Keratinocyte (primary cell): ENCODE measurements at regions not wholly inside any gene's neighbourhood (a gene's known extent, or its start where the extent isn't known, plus 50 kb on each side); places are given as distances from the start of the nearest gene placed in this dataset.

ENCODE experiments used
- DNase-seq: peaks from one replicate; pipeline ENCODE4 v3.0.0-alpha.2; 2011; ENCODE audit warnings: low read depth, missing footprints, low spot score
- FAIRE-seq: peaks from 2 replicates; lab custom pipeline; 2011; peaks lifted over from hg19 to GRCh38; lab: Jason Lieb, UNC
- H2AFZ ChIP-seq: 2 replicates; pipeline ENCODE4 v1.6.0; 2012; ENCODE audit warnings: low read length, control low read depth, inconsistent platforms; ENCODE audit not compliant: control insufficient read depth
- H3K27ac ChIP-seq: 2 replicates; pipeline ENCODE4 v1.5.1; 2011; ENCODE audit warnings: low read length; ENCODE audit not compliant: control insufficient read depth, insufficient read depth
- H3K27me3 ChIP-seq: 3 replicates; pipeline ENCODE4 v1.6.0; 2011; ENCODE audit warnings: low read length; ENCODE audit not compliant: control insufficient read depth, insufficient read depth; ENCODE audit errors: extremely low read depth
- H3K36me3 ChIP-seq, 2 experiments: 2 replicates in 1 of 2; 3 replicates in 1 of 2; pipeline ENCODE4 v1.5.1; 2011; ENCODE audit warnings: low read length in 2 of 2, mild to moderate bottlenecking in 1 of 2; ENCODE audit not compliant: control insufficient read depth in 2 of 2, insufficient read depth in 2 of 2; ENCODE audit errors: extremely low read depth in 1 of 2
- H3K4me1 ChIP-seq: 3 replicates; pipeline ENCODE4 v1.5.1; 2011; ENCODE audit warnings: low read length; ENCODE audit not compliant: control insufficient read depth, insufficient read depth; ENCODE audit errors: extremely low read depth
- H3K4me2 ChIP-seq: 3 replicates; pipeline ENCODE4 v1.6.0; 2011; ENCODE audit warnings: low read depth, low read length; ENCODE audit not compliant: control insufficient read depth, insufficient read depth; ENCODE audit errors: extremely low read depth
- H3K4me3 ChIP-seq, 3 experiments: fragments of 200-600 bp in 1 of 3; sonication (generic) in 1 of 3; 2 replicates in 2 of 3; 3 replicates in 1 of 3; pipeline ENCODE4 v1.5.1; 2011 to 2016; ENCODE audit warnings: low read length in 3 of 3, mild to moderate bottlenecking in 3 of 3, control low read depth in 2 of 3, inconsistent platforms in 1 of 3, low read depth in 1 of 3, mixed read lengths in 1 of 3, mixed run types in 1 of 3, moderate library complexity in 1 of 3; ENCODE audit not compliant: control insufficient read depth in 2 of 3, insufficient read depth in 2 of 3; ENCODE audit errors: extremely low read depth in 1 of 3
- H3K79me2 ChIP-seq: 2 replicates; pipeline ENCODE4 v1.6.0; 2012; ENCODE audit warnings: low read length; ENCODE audit not compliant: control insufficient read depth, insufficient read depth
- H3K9ac ChIP-seq: 3 replicates; pipeline ENCODE4 v1.6.0; 2011; ENCODE audit warnings: low read length; ENCODE audit not compliant: control insufficient read depth, insufficient read depth; ENCODE audit errors: extremely low read depth
- H3K9me1 ChIP-seq: 3 replicates; pipeline ENCODE4 v1.6.0; 2011; ENCODE audit warnings: low read length; ENCODE audit not compliant: control insufficient read depth, insufficient read depth; ENCODE audit errors: extremely low read depth
- H3K9me3 ChIP-seq: 2 replicates; pipeline ENCODE4 v1.5.1; 2012; ENCODE audit warnings: low read depth, low read length; ENCODE audit not compliant: control insufficient read depth
- H4K20me1 ChIP-seq: 3 replicates; pipeline ENCODE4 v1.6.0; 2011; ENCODE audit warnings: low read length; ENCODE audit not compliant: control insufficient read depth, insufficient read depth; ENCODE audit errors: extremely low read depth
- CTCF ChIP-seq, 3 experiments: IDR thresholded peaks in 1 of 3; conservative IDR thresholded peaks in 1 of 3; optimal IDR thresholded peaks in 1 of 3; 2 replicates in 2 of 3; 3 replicates in 1 of 3; pipeline versions ENCODE3 to v1.5.1; 2011; ENCODE audit warnings: low read length in 3 of 3, mild to moderate bottlenecking in 3 of 3, moderate library complexity in 2 of 3, control low read depth in 1 of 3, inconsistent platforms in 1 of 3; ENCODE audit not compliant: insufficient read depth in 2 of 3; ENCODE audit errors: extremely low read depth in 1 of 3
- EZH2 ChIP-seq: IDR thresholded peaks from one replicate; pipeline ENCODE4 v1.6.1; 2012; ENCODE audit warnings: inconsistent platforms, mild to moderate bottlenecking, low read length, moderate library complexity
- dilution Hi-C: fragments of 300-500 bp; cut with MboI; formaldehyde crosslinking; loops from one replicate; pipeline ENCODE4 v1.7.0; 2020; ENCODE audit warnings: low sequenced_read_pairs; ENCODE audit not compliant: extremely low pct_ligation_motif_present

DNA sequence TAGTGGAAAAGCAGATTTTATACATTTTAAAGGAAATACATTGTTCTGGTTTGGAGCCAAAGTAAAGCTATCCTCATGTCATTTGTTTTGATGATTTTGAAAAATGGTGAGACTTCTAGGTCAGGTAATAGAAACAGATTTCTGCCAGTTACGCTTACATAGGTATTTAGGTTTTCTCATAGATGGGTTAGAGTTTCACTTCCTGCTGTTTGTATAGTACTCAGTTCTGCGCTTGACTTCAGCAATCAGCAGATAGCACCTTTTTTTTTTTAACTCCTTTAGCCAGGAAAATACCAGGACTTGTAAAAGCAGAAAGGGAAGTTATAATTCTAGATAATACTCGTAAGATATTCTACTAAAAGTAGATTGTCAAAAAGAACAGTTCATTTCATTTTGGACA lies 209.8 kb upstream of the POM121L12 start:
- Histone ChIP-seq H3K36me3 (no peaks in the 10 kb centered on the region), H3K27me3 (no peaks in the 10 kb centered on the region), H3K4me1 (no peaks in the 10 kb centered on the region), H3K27ac (no peak overlapping the region), H3K9me3 (peaks cover 2% of the 10 kb centered on the region), H3K79me2 (no peaks in the 10 kb centered on the region), H3K4me2 (no peak overlapping the region), H2AFZ (no peak overlapping the region), H3K9ac (no peak overlapping the region), H3K9me1 (no peaks in the 10 kb centered on the region), H4K20me1 (no peaks in the 10 kb centered on the region), H3K4me3 (no peak overlapping the region)
- no peak for TF ChIP-seq CTCF (optimal IDR thresholded peaks at IDR 0.05 in 1 of 3, IDR thresholded peaks at IDR 0.05 in 1 of 3, conservative IDR thresholded peaks at IDR 0.05 in 1 of 3; ENCODE audit: extremely low read depth in 1 of 3, insufficient read depth in 2 of 3, low read length in 3 of 3)
- no peak for TF ChIP-seq EZH2
- DNase-seq = no peak
- FAIRE-seq = no peak
- dilution Hi-C loops = no loop called here

GRCh38 chr7:52811537-52811936 lies 223.9 kb upstream of the POM121L12 start:
- Histone ChIP-seq H3K4me2 (no peak overlapping the region), H2AFZ (no peak overlapping the region), H3K9me3 (no peaks in the 10 kb centered on the region), H4K20me1 (no peaks in the 10 kb centered on the region), H3K4me3 (no peak overlapping the region), H3K79me2 (no peaks in the 10 kb centered on the region), H3K27ac (no peak overlapping the region), H3K36me3 (no peaks in the 10 kb centered on the region), H3K9me1 (no peaks in the 10 kb centered on the region), H3K27me3 (no peaks in the 10 kb centered on the region), H3K4me1 (no peaks in the 10 kb centered on the region), H3K9ac (no peak overlapping the region)
- DNase-seq (no peak), FAIRE-seq (no peak)
- TF ChIP-seq CTCF (optimal IDR thresholded peaks at IDR 0.05 in 1 of 3, IDR thresholded peaks at IDR 0.05 in 1 of 3, conservative IDR thresholded peaks at IDR 0.05 in 1 of 3; ENCODE audit: extremely low read depth in 1 of 3, insufficient read depth in 2 of 3, low read length in 3 of 3) (no peak), EZH2 (no peak)
- dilution Hi-C loops = no loop called here
